GM12892 (cell line): ENCODE measurements at regions not wholly inside any gene's neighbourhood (a gene's known extent, or its start where the extent isn't known, plus 50 kb on each side); places are given as distances from the start of the nearest gene placed in this dataset.

ENCODE experiments used
- POLR2A ChIP-seq: IDR thresholded peaks from 2 replicates; pipeline ENCODE4 v1.6.1; 2011; ENCODE audit warnings: low read depth, low read length, control low read depth
- POLR2AphosphoS5 ChIP-seq: IDR thresholded peaks from 2 replicates; pipeline ENCODE4 v1.6.1; 2011; ENCODE audit warnings: low read depth, low read length, control low read depth

DNA sequence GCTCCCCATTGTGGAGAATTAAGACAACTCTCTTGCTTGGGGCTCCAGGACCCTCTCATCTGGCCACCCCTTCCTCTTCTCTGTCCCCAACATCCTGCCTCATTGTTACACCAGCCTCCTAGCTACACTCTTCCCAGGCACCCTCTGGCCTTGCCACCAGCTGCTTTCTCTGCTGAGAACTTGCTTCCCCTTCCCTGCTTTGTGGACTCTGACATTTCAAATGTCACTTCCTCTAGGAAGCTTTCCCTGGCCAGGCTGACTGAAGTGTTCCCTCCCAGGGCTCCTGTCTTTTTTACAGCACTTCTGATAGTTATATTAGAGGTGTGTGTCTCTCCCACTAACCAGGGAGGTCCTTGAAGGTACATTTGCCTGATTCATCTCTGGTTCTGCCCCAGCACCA is 194.0 kb upstream of the KLF4 start:
- TF ChIP-seq POLR2AphosphoS5 (no peak), POLR2A (no peak)
